22Rv1 (cell line): ENCODE measurements at regions not wholly inside any gene's neighbourhood (a gene's known extent, or its start where the extent isn't known, plus 50 kb on each side); places are given as distances from the start of the nearest gene placed in this dataset.

Experiments used
- H3K27ac ChIP-seq: fragments of 450-650 bp; 2 replicates; pipeline ENCODE4 v1.5.1; 2017
- ZFX ChIP-seq: fragments of 450-650 bp; IDR thresholded peaks from 2 replicates; pipeline ENCODE4 v1.6.1; 2017; ENCODE audit warnings: antibody characterized with exemption, borderline replicate concordance
- TF ChIP-seq, protein P1 (sequence below): fragments of 450-650 bp; IDR thresholded peaks from 2 replicates; pipeline ENCODE4 v1.5.1; 2017; ENCODE audit warnings: mild to moderate bottlenecking

DNA sequence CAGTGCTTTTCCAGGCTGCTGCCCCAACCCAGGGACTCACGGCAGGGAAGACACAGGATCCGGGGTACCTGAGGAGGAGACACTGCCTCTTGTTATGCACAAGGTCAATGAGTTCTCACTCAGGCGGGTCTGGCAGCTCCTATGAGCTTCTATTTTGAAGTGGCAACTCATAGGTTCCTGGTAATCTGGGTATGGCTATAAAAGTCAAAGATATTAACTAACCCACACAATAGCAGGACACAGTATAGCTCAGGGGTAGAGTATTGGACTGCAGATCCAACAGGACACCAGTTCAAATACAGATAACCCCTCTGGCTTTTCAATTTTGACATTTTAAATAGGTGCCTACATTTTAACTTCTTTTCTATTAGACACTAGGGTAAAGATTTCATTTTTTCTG is 130.3 kb upstream of the ZNF746 start:
- TF ChIP-seq, protein P1, sequence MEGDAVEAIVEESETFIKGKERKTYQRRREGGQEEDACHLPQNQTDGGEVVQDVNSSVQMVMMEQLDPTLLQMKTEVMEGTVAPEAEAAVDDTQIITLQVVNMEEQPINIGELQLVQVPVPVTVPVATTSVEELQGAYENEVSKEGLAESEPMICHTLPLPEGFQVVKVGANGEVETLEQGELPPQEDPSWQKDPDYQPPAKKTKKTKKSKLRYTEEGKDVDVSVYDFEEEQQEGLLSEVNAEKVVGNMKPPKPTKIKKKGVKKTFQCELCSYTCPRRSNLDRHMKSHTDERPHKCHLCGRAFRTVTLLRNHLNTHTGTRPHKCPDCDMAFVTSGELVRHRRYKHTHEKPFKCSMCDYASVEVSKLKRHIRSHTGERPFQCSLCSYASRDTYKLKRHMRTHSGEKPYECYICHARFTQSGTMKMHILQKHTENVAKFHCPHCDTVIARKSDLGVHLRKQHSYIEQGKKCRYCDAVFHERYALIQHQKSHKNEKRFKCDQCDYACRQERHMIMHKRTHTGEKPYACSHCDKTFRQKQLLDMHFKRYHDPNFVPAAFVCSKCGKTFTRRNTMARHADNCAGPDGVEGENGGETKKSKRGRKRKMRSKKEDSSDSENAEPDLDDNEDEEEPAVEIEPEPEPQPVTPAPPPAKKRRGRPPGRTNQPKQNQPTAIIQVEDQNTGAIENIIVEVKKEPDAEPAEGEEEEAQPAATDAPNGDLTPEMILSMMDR = no peak
- TF ChIP-seq ZFX = no peak
- peak overlapping the region; percentile 87 for H3K27ac ChIP-seq

DNA sequence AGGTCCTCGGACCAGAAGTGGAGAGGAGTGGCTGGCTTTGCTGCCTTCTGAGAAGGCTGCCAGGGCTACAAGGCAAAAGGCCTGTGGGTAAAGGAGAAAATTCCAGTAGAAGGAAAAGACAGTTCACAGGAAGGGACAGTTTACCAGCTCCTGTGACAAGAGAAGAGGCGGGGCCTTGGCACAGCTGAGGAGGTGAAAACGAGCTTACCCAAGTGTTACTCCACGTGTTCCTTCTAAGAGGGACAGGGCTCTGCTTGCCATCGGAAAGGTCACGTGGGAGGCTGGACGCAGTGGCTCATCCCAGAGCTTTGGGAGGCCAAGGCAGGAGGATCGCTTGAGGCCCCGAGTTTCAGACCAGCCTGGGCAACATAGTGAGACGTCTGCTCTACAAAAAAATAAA is 129.4 kb upstream of the ZNF746 start:
- TF ChIP-seq, protein P1 = no peak
- no peak for TF ChIP-seq ZFX
- H3K27ac ChIP-seq = peak overlapping the region; percentile 87

DNA sequence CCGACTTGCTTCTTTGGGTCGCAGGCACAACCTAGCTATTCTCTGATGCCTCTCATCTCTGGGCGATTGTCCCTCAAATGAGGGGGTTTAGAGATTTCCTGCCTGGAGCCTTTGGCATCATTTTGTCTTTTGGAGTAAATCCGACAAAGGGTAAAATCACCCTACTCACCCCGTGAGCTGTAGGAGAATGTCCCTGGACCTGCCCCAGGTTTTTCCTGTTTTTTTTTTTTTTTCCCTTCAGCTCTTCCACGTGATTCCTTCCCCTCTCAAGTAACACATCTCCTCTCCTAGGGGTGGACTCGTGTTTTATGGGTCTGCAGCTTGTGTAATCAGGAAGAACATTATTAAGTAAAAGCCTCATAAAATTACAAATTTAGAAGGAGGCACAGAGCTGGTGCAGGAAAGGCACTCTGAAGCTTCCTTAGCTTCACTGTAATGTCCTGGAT is 128.4 kb upstream of the ZNF746 start:
- TF ChIP-seq ZFX = no peak
- peak overlapping the region; percentile 87 for H3K27ac ChIP-seq

DNA sequence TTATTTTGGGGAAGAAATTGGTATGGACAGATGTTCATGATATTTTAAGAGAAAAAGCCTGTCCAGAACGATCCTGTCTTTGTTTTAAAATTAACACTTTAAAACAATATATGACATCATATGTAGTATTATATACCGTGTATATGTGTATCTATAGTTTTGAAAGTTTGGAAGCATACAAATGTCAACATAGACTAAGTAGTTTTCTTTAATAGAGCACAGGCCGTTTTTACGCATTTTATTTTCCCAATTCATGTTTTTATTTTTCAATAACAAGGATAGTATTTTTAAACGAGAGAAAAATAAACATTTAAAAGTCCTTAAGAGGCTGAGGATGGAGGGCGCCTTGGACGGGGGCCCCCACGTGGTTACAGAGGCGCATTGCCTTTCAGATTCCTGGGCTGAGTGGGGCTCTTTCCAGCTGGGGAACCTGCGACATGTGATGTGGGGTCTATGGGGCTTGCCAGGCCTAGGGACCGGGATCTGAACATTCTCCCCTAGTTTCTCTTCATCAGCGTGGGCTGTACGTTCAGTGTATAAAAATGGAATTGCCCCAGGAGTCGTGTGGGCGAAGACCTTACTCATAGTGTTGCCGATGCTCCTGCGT is 127.8 kb upstream of the ZNF746 start:
- peak overlapping the region; percentile 87 for H3K27ac ChIP-seq
- TF ChIP-seq ZFX = no peak
- TF ChIP-seq, protein P1 = peak; percentile 77

DNA sequence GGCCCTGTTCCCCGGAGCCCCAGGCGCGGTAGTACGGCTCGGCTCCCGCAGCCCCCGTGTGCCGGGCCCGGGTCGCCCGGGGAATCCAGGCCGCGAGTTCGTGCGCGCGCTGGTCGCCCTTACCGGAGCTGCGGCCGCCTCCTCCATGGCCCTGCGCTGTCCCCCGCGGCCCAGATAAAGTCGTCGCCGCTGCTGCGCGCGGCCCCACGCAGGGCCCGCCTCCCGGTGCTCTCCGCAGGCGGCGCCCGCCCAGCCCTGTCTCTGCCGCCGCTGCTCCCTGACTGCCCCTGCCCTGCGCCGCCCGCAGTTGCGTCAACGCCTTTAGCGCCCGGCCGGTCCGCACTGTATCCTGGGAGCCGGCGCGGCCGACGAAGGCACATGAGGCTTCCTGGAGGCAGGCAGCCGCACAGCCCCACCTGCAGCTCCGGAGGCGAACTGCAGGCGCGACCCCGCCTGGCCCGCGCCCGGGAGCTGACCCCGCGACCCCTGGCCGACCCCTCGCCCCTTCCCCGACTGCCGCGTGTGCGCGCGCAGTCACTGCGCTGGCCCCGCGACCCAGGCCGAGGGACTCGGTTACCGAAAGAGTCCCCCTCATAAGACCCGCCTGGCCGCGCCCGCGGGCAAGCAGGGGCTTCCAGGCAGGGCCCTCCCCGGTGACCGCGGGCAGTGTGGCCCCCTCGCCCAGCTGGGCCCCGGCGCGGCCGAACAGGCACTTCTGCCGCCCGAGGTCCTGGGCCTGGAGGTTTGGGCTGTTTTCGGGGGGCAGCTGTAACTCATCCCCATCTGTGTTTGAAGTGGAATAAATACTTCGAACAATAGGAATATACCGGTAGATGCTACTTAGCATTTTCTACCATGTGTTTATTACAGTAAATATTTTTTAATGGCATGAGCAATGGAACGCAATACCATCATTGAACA is 127.1 kb upstream of the ZNF746 start:
- TF ChIP-seq ZFX = no peak
- TF ChIP-seq, protein P1 = peak; percentile 99
- H3K27ac ChIP-seq = peak overlapping the region; percentile 87

DNA sequence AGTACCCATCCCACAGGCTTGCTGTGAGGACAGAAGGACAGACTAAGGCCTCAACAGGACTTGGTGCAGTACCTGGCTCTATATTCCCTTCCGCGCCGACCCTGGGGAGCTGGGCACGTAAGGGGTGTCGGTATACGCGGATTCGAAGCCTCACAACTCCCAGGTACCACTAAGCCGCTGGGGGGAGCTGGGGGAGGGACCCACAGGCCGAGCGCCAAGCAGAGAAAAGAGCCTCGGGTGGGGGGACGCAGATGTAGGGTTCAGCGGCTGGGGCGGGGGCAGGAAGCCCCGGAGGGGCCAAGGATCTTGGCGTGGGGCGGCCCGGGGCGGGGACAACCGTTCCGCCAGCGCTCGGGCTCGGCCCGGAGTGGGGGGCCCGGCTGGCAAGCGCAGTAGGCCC is 126.4 kb upstream of the ZNF746 start:
- peak overlapping the region; percentile 87 for H3K27ac ChIP-seq
- TF ChIP-seq, protein P1 = no peak
- TF ChIP-seq ZFX = no peak

DNA sequence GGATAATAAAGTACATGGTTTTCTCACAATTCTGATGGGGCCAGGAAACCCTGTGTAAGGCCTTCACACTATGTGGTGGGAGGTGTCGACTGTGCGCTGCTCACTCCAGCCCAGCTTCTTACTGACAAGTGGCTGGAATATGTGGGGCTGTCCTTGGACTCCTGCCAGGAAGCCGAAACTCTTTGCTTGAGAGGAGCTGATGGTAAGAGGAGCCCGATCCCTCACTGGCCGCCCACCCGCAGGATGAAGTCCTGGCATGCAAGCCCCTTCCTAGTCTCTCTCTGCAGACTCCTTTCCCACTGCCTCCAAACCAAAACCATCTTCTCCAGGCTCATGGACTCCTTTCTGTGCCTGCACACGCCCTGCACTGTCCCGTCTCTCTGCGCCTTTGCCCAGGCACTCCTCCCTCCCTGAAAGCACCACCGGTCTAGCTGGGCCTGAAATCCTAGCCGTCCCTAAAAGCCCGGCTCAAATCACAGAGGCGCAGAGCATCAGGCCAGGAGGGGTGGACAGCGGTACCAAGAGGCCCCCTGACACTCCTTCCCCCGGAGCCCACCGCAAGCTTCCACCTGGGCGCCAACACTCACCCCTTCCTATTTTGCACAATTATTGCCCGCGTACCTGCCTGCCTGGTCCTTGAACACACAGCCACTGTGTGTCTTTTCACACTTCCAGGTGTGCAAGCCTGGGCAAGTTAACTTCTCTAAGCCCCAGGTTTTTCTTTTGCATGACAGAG is 125.8 kb upstream of the ZNF746 start:
- H3K27ac ChIP-seq = peak overlapping the region; percentile 87
